UCSD-AML1 (cell line): ENCODE measurements at regions not wholly inside any gene's neighbourhood (a gene's known extent, or its start where the extent isn't known, plus 50 kb on each side); places are given as distances from the start of the nearest gene placed in this dataset.
"Not testable (repeated sequence)": the region's sequence is repeated elsewhere in the genome, so short reads cannot be mapped to it uniquely, and the experiment has no call there.

ENCODE experiments used
- DNase-seq: peaks from one replicate; lab custom pipeline; 2025; ENCODE audit not compliant: unreplicated experiment; lab: John Stamatoyannopoulos, UW

- no peak for DNase-seq
Observed at GRCh38 chr6:78639111-78640110, 227.9 kb upstream of the IRAK1BP1 start.

GRCh38 chr6:78643976-78644375, 223.4 kb upstream of the IRAK1BP1 start:
- not testable (repeated sequence) for DNase-seq

- not testable (repeated sequence) for DNase-seq
Observed at GRCh38 chr6:78646542-78647415, 220.6 kb upstream of the IRAK1BP1 start.

- not testable (repeated sequence) for DNase-seq
Observed at GRCh38 chr6:78665819-78666218, 201.5 kb upstream of the IRAK1BP1 start.

GRCh38 chr6:78666764-78667163, 200.6 kb upstream of the IRAK1BP1 start:
- no peak for DNase-seq

- DNase-seq: no peak
Observed at GRCh38 chr6:78670156-78670555, 197.2 kb upstream of the IRAK1BP1 start.

- no peak for DNase-seq
Observed at GRCh38 chr6:78670802-78671201, 196.5 kb upstream of the IRAK1BP1 start.

GRCh38 chr6:78676069-78677007, 191.0 kb upstream of the IRAK1BP1 start:
- not testable (repeated sequence) for DNase-seq

GRCh38 chr6:78688668-78689067, 178.7 kb upstream of the IRAK1BP1 start:
- DNase-seq: no peak

GRCh38 chr6:78693835-78694234, 173.5 kb upstream of the IRAK1BP1 start:
- no peak for DNase-seq

GRCh38 chr6:78694628-78695027, 172.7 kb upstream of the IRAK1BP1 start:
- not testable (repeated sequence) for DNase-seq

GRCh38 chr6:78700991-78701390, 166.4 kb upstream of the IRAK1BP1 start:
- DNase-seq: no peak

- no peak for DNase-seq
Observed at GRCh38 chr6:78701407-78701806, 165.9 kb upstream of the IRAK1BP1 start.

- DNase-seq: no peak
Observed at GRCh38 chr6:78709021-78709420, 158.3 kb upstream of the IRAK1BP1 start.

GRCh38 chr6:78713564-78713963, 153.8 kb upstream of the IRAK1BP1 start:
- DNase-seq: no peak

GRCh38 chr6:78744144-78744543, 123.2 kb upstream of the IRAK1BP1 start:
- DNase-seq: no peak

- DNase-seq: no peak
Observed at GRCh38 chr6:78746457-78746856, 120.9 kb upstream of the IRAK1BP1 start.

- no peak for DNase-seq
Observed at GRCh38 chr6:78749326-78749725, 118.0 kb upstream of the IRAK1BP1 start.

- not testable (repeated sequence) for DNase-seq
Observed at GRCh38 chr6:78758297-78758798, 109.0 kb upstream of the IRAK1BP1 start.

GRCh38 chr6:78768271-78768670, 99.1 kb upstream of the IRAK1BP1 start:
- no peak for DNase-seq
